SH-SY5Y (cell line): ENCODE measurements at regions not wholly inside any gene's neighbourhood (a gene's known extent, or its start where the extent isn't known, plus 50 kb on each side); places are given as distances from the start of the nearest gene placed in this dataset.

Experiments used
- GATA2 ChIP-seq: IDR thresholded peaks from 2 replicates; pipeline ENCODE4 v1.6.1; 2011; ENCODE audit warnings: mild to moderate bottlenecking, low read depth, low read length
- GATA3 ChIP-seq: IDR thresholded peaks from 2 replicates; pipeline ENCODE4 v1.6.1; 2011; ENCODE audit warnings: low read depth, mild to moderate bottlenecking, low read length, moderate library complexity

DNA sequence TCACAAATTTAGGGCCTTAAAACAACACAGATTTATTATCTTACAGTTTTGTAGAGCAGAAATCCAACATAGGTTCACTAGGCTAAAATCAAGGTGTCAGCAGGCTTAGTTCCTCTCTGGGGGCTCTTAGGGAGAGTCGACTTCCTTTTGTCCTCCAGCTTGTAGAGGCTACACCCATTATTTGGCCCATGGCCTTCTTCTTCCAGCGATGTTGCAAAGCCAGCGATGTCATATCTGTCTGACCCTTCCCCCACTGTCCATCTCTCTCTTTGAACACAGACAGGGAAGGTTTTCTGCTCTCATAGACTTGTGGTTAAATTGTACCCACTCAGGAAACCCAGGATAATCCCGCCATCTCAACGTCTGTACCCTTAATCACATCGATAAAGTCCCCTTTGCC, 60.3 kb upstream of the SHB start:
- no peak for TF ChIP-seq GATA3
- TF ChIP-seq GATA2 = no peak
